ENCODE measurements at regions not wholly inside any gene's neighbourhood (a gene's known extent, or its start where the extent isn't known, plus 50 kb on each side); places are given as distances from the start of the nearest gene placed in this dataset.

DNA sequence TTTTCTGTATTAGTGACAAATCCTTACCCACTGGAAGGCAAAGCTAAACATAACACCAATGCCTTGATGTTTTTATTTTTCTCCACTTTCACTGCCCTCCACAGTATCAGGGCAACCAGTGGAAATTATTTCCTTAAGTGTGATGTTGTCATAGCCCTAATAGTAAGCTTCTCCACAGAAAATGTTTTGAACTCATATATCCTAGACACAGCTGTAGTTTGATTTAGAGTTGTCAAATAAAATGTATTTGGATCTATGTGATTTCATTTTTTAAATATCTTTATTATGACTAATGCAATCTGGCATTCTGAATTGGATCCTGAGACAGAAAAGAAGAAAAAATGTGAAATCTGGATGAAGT lies 70.9 kb upstream of the UFL1 start:
- ChIA-PET POLR2A (ENCODE audit: low non-redundant PET) (no interaction called here), CTCF (no interaction called here)
- no peak for DNase-seq (ENCODE audit: low spot score)
- no peak for TF ChIP-seq CTCF (conservative IDR thresholded peaks at IDR 0.05; ENCODE audit: low read depth)
- H3K27ac ChIP-seq, result no peak overlapping the region

DNA sequence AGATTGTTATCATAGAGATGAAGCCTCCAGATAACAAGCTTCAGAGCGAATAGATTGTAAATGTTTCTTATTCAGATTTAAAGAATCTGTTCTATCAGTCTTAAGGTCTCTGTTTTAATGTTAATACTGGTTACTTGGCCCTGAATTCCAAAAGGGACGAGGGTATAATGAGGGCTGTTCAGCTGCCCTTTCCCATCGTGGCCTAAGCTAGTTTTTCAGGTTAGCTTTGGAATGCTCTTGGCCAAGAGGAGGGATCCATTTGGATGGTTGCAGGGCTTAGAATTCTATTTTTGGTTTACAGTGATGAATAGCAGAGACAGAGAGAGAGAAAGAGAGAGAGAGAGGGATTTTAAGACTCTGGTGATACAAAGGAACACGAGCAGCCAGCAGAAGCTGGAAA lies 62.8 kb upstream of the UFL1 start:
- no peak for DNase-seq (ENCODE audit: low spot score)
- no peak for TF ChIP-seq CTCF (conservative IDR thresholded peaks at IDR 0.05; ENCODE audit: low read depth)
- CTCF ChIA-PET, result no interaction called here
- POLR2A ChIA-PET (ENCODE audit: low non-redundant PET), result no interaction called here
- H3K27ac ChIP-seq, result no peak overlapping the region

GRCh38 chr6:96460052-96460700 lies 61.4 kb upstream of the UFL1 start:
- CTCF ChIA-PET, result no interaction called here
- POLR2A ChIA-PET (ENCODE audit: low non-redundant PET), result no interaction called here

GRCh38 chr6:96465321-96465903 lies 56.2 kb upstream of the UFL1 start:
- TF ChIP-seq CTCF (conservative IDR thresholded peaks at IDR 0.05; ENCODE audit: low read depth), result no peak
- CTCF ChIA-PET, result no interaction called here
- POLR2A ChIA-PET (ENCODE audit: low non-redundant PET), result no interaction called here
- H3K27ac ChIP-seq, result no peak overlapping the region
- no peak for DNase-seq (ENCODE audit: low spot score)

More at GRCh38 chr6:96460052-96460700, 61.4 kb upstream of the UFL1 start:
- H3K27ac ChIP-seq, result no peak overlapping the region
- DNase-seq (ENCODE audit: low spot score), result no peak
- no peak for TF ChIP-seq CTCF (conservative IDR thresholded peaks at IDR 0.05; ENCODE audit: low read depth)

DNA sequence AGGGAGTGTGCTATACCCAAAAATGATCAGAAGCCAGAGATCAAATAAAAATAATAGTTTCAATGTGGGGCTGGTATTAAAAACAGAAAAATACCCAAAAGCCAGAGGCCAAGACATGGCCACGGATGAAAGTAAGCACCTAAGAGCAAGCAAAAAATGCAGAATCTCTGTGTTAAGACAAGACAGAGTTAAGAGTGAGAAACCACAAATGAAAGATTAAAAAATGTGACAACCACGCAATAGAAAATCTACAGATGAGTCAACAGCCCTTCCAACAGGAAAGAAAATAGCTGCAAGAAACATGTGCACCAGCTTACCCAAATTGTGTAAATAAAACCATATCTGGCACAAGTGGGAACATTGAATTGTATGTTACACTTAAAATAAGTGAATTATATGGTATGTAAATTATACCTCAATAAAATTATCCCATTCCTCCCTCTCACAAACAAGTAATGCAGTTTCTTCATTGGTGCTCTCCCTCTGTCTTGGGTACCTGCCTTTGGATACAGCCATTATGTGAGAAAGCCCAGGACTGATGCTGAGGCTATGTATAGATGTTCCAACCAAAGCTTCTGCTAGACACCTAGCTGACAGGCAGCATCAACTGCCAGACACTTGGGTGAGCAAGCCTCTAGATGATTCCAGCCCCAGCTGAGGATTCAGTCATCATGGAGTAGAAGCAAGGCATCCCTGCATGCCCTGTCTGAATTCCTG lies 55.3 kb upstream of the UFL1 start:
- TF ChIP-seq CTCF (conservative IDR thresholded peaks at IDR 0.05; ENCODE audit: low read depth), result no peak
- ChIA-PET CTCF (interaction anchor here (0.6 kb wide), 2 partner anchors 180 to 1094 kb away, joined by 4 read pairs; no protein-coding TSS in a partner anchor), POLR2A (ENCODE audit: low non-redundant PET) (no interaction called here)
- H3K27ac ChIP-seq, result no peak overlapping the region
- no peak for DNase-seq (ENCODE audit: low spot score)

DNA sequence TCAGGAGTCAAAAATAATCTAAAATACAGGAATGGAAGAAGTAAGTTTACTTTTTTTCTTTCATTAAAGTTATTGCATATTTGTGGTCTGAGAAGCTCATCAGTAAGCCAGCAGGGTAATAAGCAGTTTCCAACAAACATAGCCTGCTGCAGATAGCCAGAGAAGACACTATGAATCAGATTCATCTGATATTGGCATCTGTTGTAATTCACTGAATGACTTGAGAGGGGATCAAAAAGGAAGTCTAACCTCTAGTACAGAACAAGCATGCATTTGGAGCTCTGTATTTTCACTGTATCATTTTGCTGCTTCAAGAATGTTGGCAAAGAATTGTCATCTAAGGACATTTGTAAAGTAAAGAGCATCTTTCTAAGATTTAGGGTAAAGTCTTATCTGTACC lies 53.8 kb upstream of the UFL1 start:
- no peak overlapping the region for H3K27ac ChIP-seq
- no peak for DNase-seq (ENCODE audit: low spot score)
- ChIA-PET CTCF (no interaction called here), POLR2A (ENCODE audit: low non-redundant PET) (no interaction called here)
- no peak for TF ChIP-seq CTCF (conservative IDR thresholded peaks at IDR 0.05; ENCODE audit: low read depth)

All from RWPE1 (cell line).